ENCODE measurements at regions not wholly inside any gene's neighbourhood (a gene's known extent, or its start where the extent isn't known, plus 50 kb on each side); places are given as distances from the start of the nearest gene placed in this dataset.

- TF ChIP-seq YY1 (IDR thresholded peaks at IDR 0.05; ENCODE audit: insufficient read depth, insufficient read length) (no peak), ZNF274 (IDR thresholded peaks at IDR 0.05; ENCODE audit: low read depth, low read length) (no peak)
Observed at GRCh38 chr9:38518826-38519225, 94.6 kb upstream of the IGFBPL1 start.
